Cardiac fibroblast (primary cell): ENCODE measurements at regions not wholly inside any gene's neighbourhood (a gene's known extent, or its start where the extent isn't known, plus 50 kb on each side); places are given as distances from the start of the nearest gene placed in this dataset.

Experiments
- DNase-seq, 2 donors: peaks; one replicate each; pipeline versions ENCODE4 v3.0.0 to v3.0.0-alpha.2; 2010; ENCODE audit warnings: low read depth in 2 of 2
- H3K4me3 ChIP-seq, 2 donors: replicated peaks in 1 of 2; 1 replicate in 1 of 2; 2 replicates in 1 of 2; pipeline ENCODE4 v1.5.1; 2011; ENCODE audit warnings: low read depth in 2 of 2, low read length in 2 of 2, mild to moderate bottlenecking in 2 of 2, moderate library complexity in 1 of 2
- CTCF ChIP-seq: IDR thresholded peaks from one replicate; pipeline ENCODE4 v1.5.1; 2011; ENCODE audit warnings: low read depth, mild to moderate bottlenecking, low read length, inconsistent platforms

GRCh38 chr18:56332371-56332770, 306.0 kb downstream of the TXNL1 start:
- TF ChIP-seq CTCF: no peak
- no peak overlapping the region for H3K4me3 ChIP-seq
- no peak for DNase-seq

- DNase-seq: no peak
- TF ChIP-seq CTCF: no peak
- no peak overlapping the region for H3K4me3 ChIP-seq
Measured at GRCh38 chr18:56330366-56331110, 307.9 kb downstream of the TXNL1 start.

GRCh38 chr18:56329536-56329935, 308.9 kb downstream of the TXNL1 start:
- no peak overlapping the region for H3K4me3 ChIP-seq
- DNase-seq: no peak
- no peak for TF ChIP-seq CTCF

- no peak overlapping the region for H3K4me3 ChIP-seq
- DNase-seq: peak; percentile 11 to 33
- TF ChIP-seq CTCF: no peak
Measured at GRCh38 chr18:56327191-56327885, 311.1 kb downstream of the TXNL1 start.

- no peak for TF ChIP-seq CTCF
- no peak overlapping the region for H3K4me3 ChIP-seq
- no peak for DNase-seq
Measured at GRCh38 chr18:56326336-56327072, 311.9 kb downstream of the TXNL1 start.

- H3K4me3 ChIP-seq: no peak overlapping the region
- no peak for DNase-seq
- TF ChIP-seq CTCF: no peak
Measured at GRCh38 chr18:56323673-56324072, 314.7 kb downstream of the TXNL1 start.
